Peyer's patch (tissue), 4 donors: ENCODE measurements at regions not wholly inside any gene's neighbourhood (a gene's known extent, or its start where the extent isn't known, plus 50 kb on each side); places are given as distances from the start of the nearest gene placed in this dataset.

Experiments
- POLR2A ChIP-seq, 2 donors: fragments of 450-650 bp; IDR thresholded peaks; one replicate each; pipeline ENCODE4 v1.5.1; 2017; ENCODE audit warnings: antibody characterized with exemption in 2 of 2, mild to moderate bottlenecking in 2 of 2, moderate library complexity in 2 of 2
- TF ChIP-seq, protein P1 (sequence below), 6 experiments: fragments of 450-650 bp in 4 of 6; fragments of 200-600 bp in 2 of 6; sonication (generic) in 1 of 6; IDR thresholded peaks; one replicate each; pipeline ENCODE4 v1.5.1; 2017 to 2019; ENCODE audit warnings: antibody characterized with exemption in 6 of 6, mild to moderate bottlenecking in 3 of 6, moderate library complexity in 1 of 6

DNA sequence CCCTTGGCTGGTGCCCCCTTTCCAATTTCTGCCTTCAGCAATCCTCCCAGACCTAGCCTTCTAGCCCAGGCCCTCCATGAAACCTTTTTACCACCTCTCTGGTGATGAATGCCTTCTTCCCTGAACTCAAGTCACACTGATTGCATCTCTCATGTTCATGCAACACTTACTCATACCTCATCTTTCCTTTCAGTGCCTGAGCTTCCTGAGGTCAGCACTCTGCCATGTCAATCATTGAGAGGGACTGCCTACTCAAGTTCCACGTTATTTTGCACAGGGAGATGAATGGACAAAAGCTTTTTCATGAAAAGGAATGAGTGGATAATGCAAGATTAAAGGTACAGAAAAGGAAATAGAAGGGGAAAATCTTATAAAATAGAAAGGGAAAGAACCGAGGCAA lies 60.1 kb upstream of the PLEKHG1 start:
- TF ChIP-seq, protein P1, sequence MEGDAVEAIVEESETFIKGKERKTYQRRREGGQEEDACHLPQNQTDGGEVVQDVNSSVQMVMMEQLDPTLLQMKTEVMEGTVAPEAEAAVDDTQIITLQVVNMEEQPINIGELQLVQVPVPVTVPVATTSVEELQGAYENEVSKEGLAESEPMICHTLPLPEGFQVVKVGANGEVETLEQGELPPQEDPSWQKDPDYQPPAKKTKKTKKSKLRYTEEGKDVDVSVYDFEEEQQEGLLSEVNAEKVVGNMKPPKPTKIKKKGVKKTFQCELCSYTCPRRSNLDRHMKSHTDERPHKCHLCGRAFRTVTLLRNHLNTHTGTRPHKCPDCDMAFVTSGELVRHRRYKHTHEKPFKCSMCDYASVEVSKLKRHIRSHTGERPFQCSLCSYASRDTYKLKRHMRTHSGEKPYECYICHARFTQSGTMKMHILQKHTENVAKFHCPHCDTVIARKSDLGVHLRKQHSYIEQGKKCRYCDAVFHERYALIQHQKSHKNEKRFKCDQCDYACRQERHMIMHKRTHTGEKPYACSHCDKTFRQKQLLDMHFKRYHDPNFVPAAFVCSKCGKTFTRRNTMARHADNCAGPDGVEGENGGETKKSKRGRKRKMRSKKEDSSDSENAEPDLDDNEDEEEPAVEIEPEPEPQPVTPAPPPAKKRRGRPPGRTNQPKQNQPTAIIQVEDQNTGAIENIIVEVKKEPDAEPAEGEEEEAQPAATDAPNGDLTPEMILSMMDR (IDR thresholded peaks at IDR 0.05) = no peak
- TF ChIP-seq POLR2A (IDR thresholded peaks at IDR 0.05) = no peak
